ENCODE measurements at regions not wholly inside any gene's neighbourhood (a gene's known extent, or its start where the extent isn't known, plus 50 kb on each side); places are given as distances from the start of the nearest gene placed in this dataset.

DNA sequence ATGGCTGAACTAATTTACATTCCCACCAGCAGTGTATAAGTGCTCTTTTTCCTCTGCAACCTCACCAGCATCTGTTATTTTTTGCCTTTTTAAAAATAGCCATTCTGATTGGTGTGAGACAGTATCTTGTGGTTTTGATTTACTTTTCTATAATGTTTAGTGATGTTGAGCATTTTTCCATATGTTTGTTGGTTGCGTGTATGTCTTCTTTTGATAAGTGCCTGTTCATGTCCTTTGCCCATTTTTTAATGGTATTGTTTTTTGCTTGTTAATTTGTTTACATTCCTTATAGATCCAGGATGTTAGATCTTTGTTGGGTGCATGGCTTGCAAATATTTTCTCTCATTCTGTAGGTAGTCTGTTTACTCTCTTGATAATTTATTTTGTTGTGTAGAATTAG, 169.9 kb downstream of the PRL start:
- dilution Hi-C loops (cut with HindIII; ENCODE audit: low sequenced_read_pairs, unreplicated experiment) = no loop called here
- intact Hi-C loops (cut with micrococcal nuclease) = no loop called here
- in situ Hi-C loops (cut with MboI; ENCODE audit: low sequenced_read_pairs) = loop anchor here (25.0 kb wide), 1 partner anchor 1565 kb away; no protein-coding TSS in a partner anchor

More for the DNA sequence above, 169.9 kb downstream of the PRL start:
- H2AFZ ChIP-seq (replicated peaks; ENCODE audit: low read length, poor library complexity) = no peak overlapping the region
- H4K20me1 ChIP-seq (ENCODE audit: insufficient read depth, low read length) = no peaks in the 10 kb centered on the region
- H2AK5ac ChIP-seq (ENCODE audit: low read depth, low read length) = no peak overlapping the region
- WGBS, 2 experiments (ENCODE audit: extremely low coverage in 2 of 2, insufficient read length in 1 of 2) = no CpG with 5 or more reads among the region's 1 CpG
- H3K18ac ChIP-seq (ENCODE audit: low read depth, low read length) = no peak overlapping the region
- no peak overlapping the region for H3K56ac ChIP-seq (ENCODE audit: extremely low read depth, insufficient read depth, low read length)
- CTCF ChIA-PET = no interaction called here
- no peak overlapping the region for H4K8ac ChIP-seq (ENCODE audit: low read depth in 2 of 2, low read length in 2 of 2)
- no peak overlapping the region for H3K14ac ChIP-seq (replicated peaks; ENCODE audit: low read depth, low read length)
- no peak overlapping the region for H2BK5ac ChIP-seq (ENCODE audit: low read depth, low read length, poor library complexity, severe bottlenecking)
- no peak overlapping the region for H3K4ac ChIP-seq (ENCODE audit: low read depth, low read length)
- BruUV-seq (replicated peaks) = no TSS peak
- no peak overlapping the region for H3K27ac ChIP-seq (ENCODE audit: insufficient read depth, low read length)
- H4K91ac ChIP-seq (ENCODE audit: insufficient read depth, low read depth, low read length) = no peak overlapping the region
- no peak overlapping the region for H2BK20ac ChIP-seq (ENCODE audit: low read depth, low read length)
- no peaks in the 10 kb centered on the region for H3K79me1 ChIP-seq (ENCODE audit: low read depth in 1 of 2, low read length in 2 of 2)
- H3K4me3 ChIP-seq (ENCODE audit: insufficient read depth, low read depth, low read length) = no peak overlapping the region
- H3K36me3 ChIP-seq (ENCODE audit: control insufficient read depth, insufficient read depth, low read length) = no peaks in the 10 kb centered on the region; the same call in 1 of the 2 replicates
- no peak overlapping the region for H3K9ac ChIP-seq (ENCODE audit: low read depth, low read length)
- H3K9me3 ChIP-seq (ENCODE audit: control insufficient read depth, insufficient read depth, low read length) = no peaks in the 10 kb centered on the region
- POLR2A ChIA-PET (ENCODE audit: unreplicated experiment) = no interaction called here
- H3K4me2 ChIP-seq (ENCODE audit: low read depth, low read length) = no peak overlapping the region
- no peak overlapping the region for H2BK120ac ChIP-seq (ENCODE audit: low read depth, low read length)
- no peak overlapping the region for H2BK15ac ChIP-seq (ENCODE audit: low read depth, low read length)
- H3K9me1 ChIP-seq (ENCODE audit: insufficient read depth, low read length) = no peaks in the 10 kb centered on the region
- no peak for ATAC-seq (ENCODE audit: low read depth)
- TF ChIP-seq BHLHE40 (IDR thresholded peaks at IDR 0.05; ENCODE audit: low read depth, low read length) = no peak
- TF ChIP-seq, protein P1, sequence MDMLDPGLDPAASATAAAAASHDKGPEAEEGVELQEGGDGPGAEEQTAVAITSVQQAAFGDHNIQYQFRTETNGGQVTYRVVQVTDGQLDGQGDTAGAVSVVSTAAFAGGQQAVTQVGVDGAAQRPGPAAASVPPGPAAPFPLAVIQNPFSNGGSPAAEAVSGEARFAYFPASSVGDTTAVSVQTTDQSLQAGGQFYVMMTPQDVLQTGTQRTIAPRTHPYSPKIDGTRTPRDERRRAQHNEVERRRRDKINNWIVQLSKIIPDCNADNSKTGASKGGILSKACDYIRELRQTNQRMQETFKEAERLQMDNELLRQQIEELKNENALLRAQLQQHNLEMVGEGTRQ (IDR thresholded peaks at IDR 0.05; ENCODE audit: low read depth, low read length) = no peak
- TF ChIP-seq CEBPB (IDR thresholded peaks at IDR 0.05; ENCODE audit: low read depth, low read length) = no peak
- TF ChIP-seq, protein P2, sequence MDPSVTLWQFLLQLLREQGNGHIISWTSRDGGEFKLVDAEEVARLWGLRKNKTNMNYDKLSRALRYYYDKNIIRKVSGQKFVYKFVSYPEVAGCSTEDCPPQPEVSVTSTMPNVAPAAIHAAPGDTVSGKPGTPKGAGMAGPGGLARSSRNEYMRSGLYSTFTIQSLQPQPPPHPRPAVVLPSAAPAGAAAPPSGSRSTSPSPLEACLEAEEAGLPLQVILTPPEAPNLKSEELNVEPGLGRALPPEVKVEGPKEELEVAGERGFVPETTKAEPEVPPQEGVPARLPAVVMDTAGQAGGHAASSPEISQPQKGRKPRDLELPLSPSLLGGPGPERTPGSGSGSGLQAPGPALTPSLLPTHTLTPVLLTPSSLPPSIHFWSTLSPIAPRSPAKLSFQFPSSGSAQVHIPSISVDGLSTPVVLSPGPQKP (IDR thresholded peaks at IDR 0.05; ENCODE audit: borderline replicate concordance, low read depth, low read length) = no peak
- no peak for TF ChIP-seq RAD21 (IDR thresholded peaks at IDR 0.05; ENCODE audit: low read length)
- TF ChIP-seq RCOR1 (IDR thresholded peaks at IDR 0.05; ENCODE audit: insufficient replicate concordance, low read length) = no peak
- TF ChIP-seq RFX5 (IDR thresholded peaks at IDR 0.05; ENCODE audit: low read depth, low read length) = no peak
- no peak for TF ChIP-seq POLR2A (IDR thresholded peaks at IDR 0.05; ENCODE audit: low read depth, low read length)
- no peak for TF ChIP-seq CHD1 (IDR thresholded peaks at IDR 0.05; ENCODE audit: low read depth, low read length)
- TF ChIP-seq NFE2L2 (IDR thresholded peaks at IDR 0.05; ENCODE audit: low read depth, low read length) = no peak
- TF ChIP-seq FOS (IDR thresholded peaks at IDR 0.05; ENCODE audit: low read depth, low read length) = no peak
- no peak for TF ChIP-seq MAFK (IDR thresholded peaks at IDR 0.05; ENCODE audit: low read depth, low read length)
- TF ChIP-seq, protein P3, sequence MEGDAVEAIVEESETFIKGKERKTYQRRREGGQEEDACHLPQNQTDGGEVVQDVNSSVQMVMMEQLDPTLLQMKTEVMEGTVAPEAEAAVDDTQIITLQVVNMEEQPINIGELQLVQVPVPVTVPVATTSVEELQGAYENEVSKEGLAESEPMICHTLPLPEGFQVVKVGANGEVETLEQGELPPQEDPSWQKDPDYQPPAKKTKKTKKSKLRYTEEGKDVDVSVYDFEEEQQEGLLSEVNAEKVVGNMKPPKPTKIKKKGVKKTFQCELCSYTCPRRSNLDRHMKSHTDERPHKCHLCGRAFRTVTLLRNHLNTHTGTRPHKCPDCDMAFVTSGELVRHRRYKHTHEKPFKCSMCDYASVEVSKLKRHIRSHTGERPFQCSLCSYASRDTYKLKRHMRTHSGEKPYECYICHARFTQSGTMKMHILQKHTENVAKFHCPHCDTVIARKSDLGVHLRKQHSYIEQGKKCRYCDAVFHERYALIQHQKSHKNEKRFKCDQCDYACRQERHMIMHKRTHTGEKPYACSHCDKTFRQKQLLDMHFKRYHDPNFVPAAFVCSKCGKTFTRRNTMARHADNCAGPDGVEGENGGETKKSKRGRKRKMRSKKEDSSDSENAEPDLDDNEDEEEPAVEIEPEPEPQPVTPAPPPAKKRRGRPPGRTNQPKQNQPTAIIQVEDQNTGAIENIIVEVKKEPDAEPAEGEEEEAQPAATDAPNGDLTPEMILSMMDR (conservative IDR thresholded peaks at IDR 0.05; ENCODE audit: low read depth, low read length) = no peak
- no peak for TF ChIP-seq MAZ (IDR thresholded peaks at IDR 0.05; ENCODE audit: borderline replicate concordance, low read depth, low read length)
- no peak for TF ChIP-seq MXI1 (IDR thresholded peaks at IDR 0.05; ENCODE audit: borderline replicate concordance, low read depth, low read length)
- no peak for TF ChIP-seq SMC3 (IDR thresholded peaks at IDR 0.05; ENCODE audit: low read depth, low read length)
- no peak overlapping the region for H2AK9ac ChIP-seq (replicated peaks; ENCODE audit: low read depth, low read length, poor library complexity)
- no peaks in the 10 kb centered on the region for H3K27me3 ChIP-seq (ENCODE audit: control insufficient read depth, insufficient read depth, low read length)
- no peak overlapping the region for H3K23ac ChIP-seq (ENCODE audit: low read depth, low read length)
- H3K4me1 ChIP-seq (ENCODE audit: control insufficient read depth, insufficient read depth, low read length) = no peaks in the 10 kb centered on the region
- DNase-seq = no peak
- H4K5ac ChIP-seq (ENCODE audit: low read depth, low read length) = no peak overlapping the region
